Sigmoid colon (tissue), 4 donors: ENCODE measurements at regions not wholly inside any gene's neighbourhood (a gene's known extent, or its start where the extent isn't known, plus 50 kb on each side); places are given as distances from the start of the nearest gene placed in this dataset.

Source experiments
- CTCF ChIP-seq, 4 experiments: fragments of 450-650 bp in 3 of 4; fragments of 200-600 bp in 1 of 4; IDR thresholded peaks; one replicate each; pipeline ENCODE4 v1.5.1; 2016 to 2019; ENCODE audit warnings: antibody characterized with exemption in 4 of 4, mild to moderate bottlenecking in 3 of 4, moderate library complexity in 2 of 4
- POLR2A ChIP-seq, 2 donors: fragments of 450-650 bp; IDR thresholded peaks; one replicate each; pipeline ENCODE4 v1.6.1; 2016; ENCODE audit warnings: antibody characterized with exemption in 2 of 2, mild to moderate bottlenecking in 2 of 2, moderate library complexity in 2 of 2
- POLR2AphosphoS5 ChIP-seq, 4 donors: sonication (generic); formaldehyde crosslinking; IDR thresholded peaks; one replicate each; pipeline ENCODE4 v1.6.1; 2017; ENCODE audit warnings: antibody characterized with exemption in 4 of 4

GRCh38 chr19:30638889-30639288, 266.7 kb downstream of the ZNF536 start:
- TF ChIP-seq CTCF (IDR thresholded peaks at IDR 0.05) (no peak), POLR2AphosphoS5 (IDR thresholded peaks at IDR 0.05) (no peak), POLR2A (IDR thresholded peaks at IDR 0.05) (no peak)
